Adipocyte (in vitro differentiated cells): ENCODE measurements at regions not wholly inside any gene's neighbourhood (a gene's known extent, or its start where the extent isn't known, plus 50 kb on each side); places are given as distances from the start of the nearest gene placed in this dataset.
A peak's percentile ranks its signal among the peaks of the same experiment; 100 is the strongest.
"Not testable (repeated sequence)": the region's sequence is repeated elsewhere in the genome, so short reads cannot be mapped to it uniquely, and the experiment has no call there.

ENCODE experiments used
- DNase-seq: peaks from one replicate; pipeline ENCODE4 v3.0.0-alpha.2; 2015; ENCODE audit warnings: low read depth
- H3K27me3 ChIP-seq: replicated peaks from 2 replicates; pipeline ENCODE4 v1.7.0; 2013; ENCODE audit warnings: mild to moderate bottlenecking, low read length, moderate library complexity; ENCODE audit not compliant: control insufficient read depth, insufficient read depth
- H3K36me3 ChIP-seq: 2 replicates; pipeline ENCODE4 v1.7.0; 2013; ENCODE audit warnings: low read length, mild to moderate bottlenecking, moderate library complexity; ENCODE audit not compliant: control insufficient read depth, insufficient read depth, severe bottlenecking
- H3K4me1 ChIP-seq: 2 replicates; pipeline ENCODE4 v1.7.0; 2013; ENCODE audit warnings: mild to moderate bottlenecking, low read length, moderate library complexity; ENCODE audit not compliant: control insufficient read depth, insufficient read depth
- H3K4me3 ChIP-seq: 2 replicates; pipeline ENCODE4 v1.7.0; 2013; ENCODE audit warnings: mild to moderate bottlenecking, low read length, moderate library complexity
- H3K9ac ChIP-seq: 2 replicates; pipeline ENCODE4 v1.7.0; 2013; ENCODE audit warnings: mild to moderate bottlenecking, low read length, moderate library complexity
- H3K9me3 ChIP-seq: 2 replicates; pipeline ENCODE4 v1.7.0; 2013; ENCODE audit warnings: mild to moderate bottlenecking, low read length, moderate library complexity; ENCODE audit not compliant: control insufficient read depth

- H3K4me1 ChIP-seq, H3K9me3 ChIP-seq, H3K4me3 ChIP-seq, H3K36me3 ChIP-seq, DNase-seq, H3K27me3 ChIP-seq, H3K9ac ChIP-seq: not testable (repeated sequence)
Measured at GRCh38 chr7:34235101-34235500, 329.8 kb downstream of the BMPER start.

GRCh38 chr7:34236057-34236456 is 330.7 kb downstream of the BMPER start:
- Histone ChIP-seq H3K4me3 (no peak overlapping the region), H3K9ac (no peak overlapping the region), H3K36me3 (no peaks in the 10 kb centered on the region), H3K27me3 (no peaks in the 10 kb centered on the region), H3K9me3 (no peaks in the 10 kb centered on the region), H3K4me1 (peaks cover 9% of the 10 kb centered on the region)
- no peak for DNase-seq

GRCh38 chr7:34236839-34237492 is 331.6 kb downstream of the BMPER start:
- peaks cover 11% of the 10 kb centered on the region for H3K4me1 ChIP-seq
- no peak overlapping the region for H3K4me3 ChIP-seq
- no peak for DNase-seq
- H3K27me3 ChIP-seq: no peaks in the 10 kb centered on the region
- H3K9ac ChIP-seq: no peak overlapping the region
- H3K9me3 ChIP-seq: no peaks in the 10 kb centered on the region
- H3K36me3 ChIP-seq: no peaks in the 10 kb centered on the region

- no peak overlapping the region for H3K4me3 ChIP-seq
- no peak overlapping the region for H3K9ac ChIP-seq
- H3K9me3 ChIP-seq: no peaks in the 10 kb centered on the region
- H3K27me3 ChIP-seq: no peaks in the 10 kb centered on the region
- H3K4me1 ChIP-seq: peaks cover 11% of the 10 kb centered on the region
- no peak for DNase-seq
- H3K36me3 ChIP-seq: no peaks in the 10 kb centered on the region
Measured at GRCh38 chr7:34237493-34237849, 332.1 kb downstream of the BMPER start.

DNA sequence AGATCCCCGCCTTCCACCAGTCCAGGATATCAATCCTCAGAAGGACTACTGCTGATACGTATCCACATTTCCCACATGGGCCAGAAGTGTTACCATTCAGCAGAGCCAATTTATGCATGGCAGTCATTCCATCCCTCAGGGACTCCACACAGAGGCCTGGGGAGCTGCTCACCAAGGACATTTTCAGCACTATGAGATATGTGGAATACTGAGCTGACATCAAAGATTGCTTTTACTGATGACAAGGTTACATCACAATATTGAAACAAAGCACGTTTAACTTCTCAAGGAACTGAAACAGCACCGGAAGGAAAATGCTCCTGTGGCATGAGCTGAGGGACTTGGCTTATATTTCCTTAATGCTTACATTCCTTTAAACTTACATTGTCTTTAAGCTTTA is 335.1 kb downstream of the BMPER start:
- Histone ChIP-seq H3K9me3 (no peaks in the 10 kb centered on the region), H3K9ac (no peak overlapping the region), H3K4me1 (peaks cover 11% of the 10 kb centered on the region), H3K27me3 (no peaks in the 10 kb centered on the region), H3K4me3 (no peak overlapping the region), H3K36me3 (no peaks in the 10 kb centered on the region)
- no peak for DNase-seq

GRCh38 chr7:34242391-34242790 is 337.1 kb downstream of the BMPER start:
- Histone ChIP-seq H3K9ac (no peak overlapping the region), H3K9me3 (no peaks in the 10 kb centered on the region), H3K36me3 (no peaks in the 10 kb centered on the region), H3K4me1 (peaks cover 14% of the 10 kb centered on the region), H3K27me3 (no peaks in the 10 kb centered on the region), H3K4me3 (no peak overlapping the region)
- no peak for DNase-seq

GRCh38 chr7:34245246-34245645 is 339.9 kb downstream of the BMPER start:
- H3K4me3 ChIP-seq: no peak overlapping the region
- H3K36me3 ChIP-seq: no peaks in the 10 kb centered on the region
- peaks cover 16% of the 10 kb centered on the region for H3K4me1 ChIP-seq
- no peak for DNase-seq
- H3K9ac ChIP-seq: no peak overlapping the region
- H3K27me3 ChIP-seq: no peaks in the 10 kb centered on the region
- H3K9me3 ChIP-seq: no peaks in the 10 kb centered on the region

GRCh38 chr7:34247468-34247867 is 342.1 kb downstream of the BMPER start:
- Histone ChIP-seq H3K36me3 (no peaks in the 10 kb centered on the region), H3K27me3 (no peaks in the 10 kb centered on the region), H3K9ac (no peak overlapping the region), H3K9me3 (no peaks in the 10 kb centered on the region), H3K4me3 (no peak overlapping the region), H3K4me1 (peaks cover 6% of the 10 kb centered on the region)
- peak; percentile 20 for DNase-seq

- H3K4me3 ChIP-seq: no peak overlapping the region
- H3K4me1 ChIP-seq: peaks cover 6% of the 10 kb centered on the region
- H3K9ac ChIP-seq: no peak overlapping the region
- DNase-seq: no peak
- H3K36me3 ChIP-seq: no peaks in the 10 kb centered on the region
- no peaks in the 10 kb centered on the region for H3K27me3 ChIP-seq
- no peaks in the 10 kb centered on the region for H3K9me3 ChIP-seq
Measured at GRCh38 chr7:34249192-34249591, 343.9 kb downstream of the BMPER start.

GRCh38 chr7:34260279-34260678 is 354.9 kb downstream of the BMPER start:
- DNase-seq: peak; percentile 87

DNA sequence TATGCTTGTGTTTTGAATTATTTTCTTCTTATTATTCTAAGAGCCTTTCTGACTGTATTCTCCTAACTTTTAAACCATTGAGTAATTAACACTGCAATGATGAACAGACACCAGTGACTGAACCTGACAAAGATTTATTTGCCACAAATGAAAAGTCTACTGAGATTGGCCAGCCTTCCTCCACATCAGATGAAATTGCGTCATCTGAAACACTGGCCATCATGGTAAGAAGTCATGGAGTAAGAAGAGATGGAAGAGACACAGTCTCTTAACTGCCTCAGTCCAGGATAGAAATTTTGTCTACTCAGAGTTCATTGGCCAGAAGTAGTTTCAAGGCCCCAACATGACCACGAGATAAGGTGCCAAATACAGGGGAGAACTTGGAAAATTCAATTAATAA is 357.8 kb downstream of the BMPER start:
- Histone ChIP-seq H3K27me3 (no peaks in the 10 kb centered on the region), H3K4me3 (no peak overlapping the region), H3K9ac (no peak overlapping the region), H3K36me3 (no peaks in the 10 kb centered on the region), H3K4me1 (peaks cover 21% of the 10 kb centered on the region), H3K9me3 (no peaks in the 10 kb centered on the region)
- DNase-seq: no peak

More at GRCh38 chr7:34260279-34260678, 354.9 kb downstream of the BMPER start:
- Histone ChIP-seq H3K4me1 (peaks cover 21% of the 10 kb centered on the region), H3K4me3 (no peak overlapping the region), H3K27me3 (no peaks in the 10 kb centered on the region), H3K9me3 (no peaks in the 10 kb centered on the region), H3K36me3 (no peaks in the 10 kb centered on the region), H3K9ac (peak overlapping the region; percentile 35)

- Histone ChIP-seq H3K4me3 (no peak overlapping the region), H3K9me3 (no peaks in the 10 kb centered on the region)
- no peak for DNase-seq
Measured at GRCh38 chr7:34269084-34269483, 363.7 kb downstream of the BMPER start.

More at GRCh38 chr7:34269084-34269483, 363.7 kb downstream of the BMPER start:
- Histone ChIP-seq H3K9ac (no peak overlapping the region), H3K36me3 (no peaks in the 10 kb centered on the region), H3K27me3 (no peaks in the 10 kb centered on the region), H3K4me1 (no peaks in the 10 kb centered on the region)
